ENCODE measurements at regions not wholly inside any gene's neighbourhood (a gene's known extent, or its start where the extent isn't known, plus 50 kb on each side); places are given as distances from the start of the nearest gene placed in this dataset.

GRCh38 chr2:217746808-217747207, 256.0 kb downstream of the TNS1 start:
- TF ChIP-seq CTCF (IDR thresholded peaks at IDR 0.05) = no peak
- TF ChIP-seq EP300 (IDR thresholded peaks at IDR 0.05) = no peak
- no peak for TF ChIP-seq POLR2AphosphoS5 (IDR thresholded peaks at IDR 0.05)
